Left lobe of liver (tissue), 2 donors: ENCODE measurements at regions not wholly inside any gene's neighbourhood (a gene's known extent, or its start where the extent isn't known, plus 50 kb on each side); places are given as distances from the start of the nearest gene placed in this dataset.
"Not testable (repeated sequence)": the region's sequence is repeated elsewhere in the genome, so short reads cannot be mapped to it uniquely, and the experiment has no call there.

Source experiments
- ATAC-seq: fragments of 200-7000 bp; cut with Tn5 transposase; one replicate; pipeline ENCODE4 v1.9.1; 2020; ENCODE audit warnings: mild to moderate bottlenecking, moderate library complexity
- DNase-seq: peaks from one replicate; pipeline ENCODE4 v3.0.0-alpha.2; 2020; ENCODE audit warnings: low spot score
- donor health status: DM: no; HTN: no; CAD: no; lungs with moderate emphysema.
- donor health status: DM: no; HTN: yes; CAD: no.

DNA sequence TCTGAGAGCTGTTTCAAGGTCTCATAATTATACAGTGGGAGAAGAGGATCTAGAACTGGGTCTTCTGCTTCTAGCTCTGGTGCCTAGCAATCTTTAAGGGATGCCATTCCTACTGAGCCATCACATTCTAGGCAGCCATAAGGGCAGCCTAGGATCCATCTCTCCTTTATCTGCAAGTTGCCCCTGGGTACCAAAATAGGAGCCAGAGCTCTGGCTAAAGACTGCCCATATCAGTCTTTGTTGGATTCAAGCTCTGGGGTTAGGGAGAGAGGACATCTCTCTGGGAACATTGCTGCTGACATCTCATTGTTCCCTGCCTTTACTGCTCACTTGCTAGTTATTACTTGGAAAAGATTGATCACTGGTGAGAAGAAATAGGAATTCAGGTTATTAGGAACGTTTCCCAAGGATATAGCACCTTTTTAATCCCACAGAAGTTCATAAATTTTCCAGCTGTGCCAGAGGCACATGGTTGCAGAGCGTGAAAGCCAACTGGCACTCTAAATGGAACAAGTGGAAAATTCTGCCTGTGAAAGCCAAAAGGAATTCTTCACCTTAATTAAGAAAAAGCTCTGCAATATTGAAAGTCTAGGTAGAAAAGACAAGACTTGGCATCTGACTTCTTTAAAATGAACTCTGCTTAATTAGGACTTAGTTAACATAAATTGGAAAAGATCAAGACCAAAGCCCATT, 102.2 kb downstream of the CDC42EP3 start:
- ATAC-seq, result no peak
- DNase-seq, result no peak

- ATAC-seq, result no peak
- no peak for DNase-seq
Measured at GRCh38 chr2:37569986-37570679, 101.3 kb downstream of the CDC42EP3 start.

- DNase-seq (no peak), ATAC-seq (no peak)
Measured at GRCh38 chr2:37570773-37571586, 100.5 kb downstream of the CDC42EP3 start.

DNA sequence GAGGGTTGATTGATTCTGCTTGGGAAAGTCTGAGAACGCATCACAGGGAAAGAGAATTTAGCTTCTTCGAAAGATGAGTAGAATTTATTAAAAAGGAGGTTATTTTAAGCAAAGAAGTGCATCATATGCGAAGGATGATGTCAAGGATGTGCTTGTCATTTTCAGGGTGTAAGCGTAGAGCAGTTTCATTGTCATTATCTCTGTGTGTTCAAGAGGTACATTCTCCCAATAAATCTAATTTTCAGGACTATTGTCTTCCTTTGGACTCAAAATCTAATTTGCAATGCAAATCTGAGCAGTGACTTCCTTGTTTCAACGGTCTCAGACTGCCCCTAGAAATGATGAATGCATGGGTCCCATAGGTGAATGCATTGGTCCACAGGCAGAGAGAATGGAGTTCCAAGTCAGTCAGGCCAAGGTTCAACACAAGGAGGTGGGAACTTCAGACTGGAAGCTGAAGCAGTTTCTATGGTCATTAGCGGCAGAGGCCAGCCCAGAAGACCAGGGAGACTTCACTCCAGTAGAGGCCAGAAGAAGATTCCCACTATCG, 99.8 kb downstream of the CDC42EP3 start:
- no peak for ATAC-seq
- no peak for DNase-seq

- DNase-seq (no peak), ATAC-seq (no peak)
Measured at GRCh38 chr2:37573451-37574388, 97.7 kb downstream of the CDC42EP3 start.

DNA sequence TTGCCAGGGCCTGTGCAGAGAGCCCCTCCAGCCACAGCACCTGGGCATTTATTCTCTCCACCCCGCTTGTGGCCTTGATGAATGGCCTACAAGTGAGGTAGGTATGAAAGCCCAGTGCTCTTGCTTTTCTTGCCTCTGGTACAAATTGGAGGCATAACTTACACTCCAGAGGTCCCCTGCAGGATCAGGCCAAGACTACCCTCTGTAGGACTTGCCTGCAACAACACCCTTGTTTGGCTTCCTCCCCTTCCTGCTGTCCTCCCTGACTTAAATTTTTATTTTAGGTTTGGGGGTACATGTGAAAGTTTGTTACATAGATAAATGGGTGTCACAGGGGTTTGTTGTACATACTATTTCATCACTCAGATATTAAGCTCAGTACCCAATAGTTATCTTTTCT, 95.7 kb downstream of the CDC42EP3 start:
- DNase-seq, result no peak

GRCh38 chr2:37576194-37576593, 95.2 kb downstream of the CDC42EP3 start:
- not testable (repeated sequence) for DNase-seq, ATAC-seq

More for the DNA sequence above, 95.7 kb downstream of the CDC42EP3 start:
- ATAC-seq, result no peak

DNA sequence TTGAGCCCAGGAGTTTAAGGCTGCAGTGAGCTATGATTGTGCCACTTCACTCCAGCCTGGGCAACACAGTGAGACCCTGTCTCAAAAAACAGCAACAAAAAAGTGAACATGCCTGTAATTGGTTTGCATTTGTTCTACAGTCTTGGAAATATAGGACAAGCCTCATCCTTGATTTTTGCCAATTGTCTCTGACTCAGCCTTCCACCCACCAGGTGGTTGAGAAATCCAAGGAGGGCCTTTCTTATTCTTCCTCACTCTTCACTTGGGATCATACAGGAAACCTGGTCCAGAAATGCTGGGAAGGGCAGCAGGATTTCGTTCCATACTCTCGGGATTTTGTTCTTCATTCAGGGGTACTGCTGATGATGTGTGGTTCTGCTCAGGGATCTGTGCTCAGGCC, 94.6 kb downstream of the CDC42EP3 start:
- DNase-seq, result no peak
- no peak for ATAC-seq

DNA sequence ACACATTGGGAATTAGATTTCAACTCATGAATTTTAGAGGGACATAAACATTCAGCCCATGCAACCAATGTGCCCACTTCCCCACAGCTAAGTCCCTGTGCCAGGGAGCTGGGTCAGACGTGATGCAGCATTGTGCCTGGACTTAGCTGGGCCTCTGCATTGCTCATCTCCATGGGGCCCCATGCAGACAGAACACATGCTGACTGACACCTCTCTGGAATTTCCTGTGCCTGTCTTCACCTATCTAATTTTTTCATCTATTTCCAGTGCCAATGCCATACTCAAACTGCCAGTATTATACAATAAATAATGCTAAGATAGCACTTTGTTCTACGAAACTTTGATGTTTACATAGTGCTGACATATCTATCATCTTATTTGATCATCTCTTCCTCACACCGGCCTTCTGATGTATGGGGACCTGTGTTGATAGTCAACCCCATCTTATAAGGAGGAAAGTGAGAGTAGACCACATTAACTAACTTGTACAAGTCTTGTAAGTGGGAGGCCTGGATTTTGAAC, 92.2 kb downstream of the CDC42EP3 start:
- ATAC-seq, result no peak
- DNase-seq, result no peak

- DNase-seq, ATAC-seq: not testable (repeated sequence)
Measured at GRCh38 chr2:37579949-37580348, 91.5 kb downstream of the CDC42EP3 start.

- no peak for ATAC-seq
Measured at GRCh38 chr2:37581433-37581832, 90.0 kb downstream of the CDC42EP3 start.

GRCh38 chr2:37582481-37583220, 88.8 kb downstream of the CDC42EP3 start:
- ATAC-seq, result no peak

More at GRCh38 chr2:37581433-37581832, 90.0 kb downstream of the CDC42EP3 start:
- DNase-seq, result no peak

DNA sequence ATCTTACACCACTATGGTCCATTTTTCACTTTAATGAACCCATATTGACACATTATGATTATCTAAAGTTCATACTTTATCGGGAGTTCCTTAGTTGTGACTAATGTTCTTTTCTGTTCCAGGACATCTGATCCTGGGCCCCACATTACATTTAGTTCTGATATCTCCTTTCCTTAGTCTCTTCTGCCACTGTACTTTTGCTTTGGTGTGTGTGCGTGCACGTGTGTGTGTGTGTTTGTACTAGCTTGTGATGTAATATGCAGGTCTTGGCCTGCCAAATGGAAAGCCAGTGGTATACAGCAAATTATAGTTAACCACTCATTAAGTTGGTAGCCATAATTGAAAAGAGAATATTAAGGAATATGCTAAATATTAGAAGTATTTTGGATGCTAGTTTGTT, 88.0 kb downstream of the CDC42EP3 start:
- DNase-seq (no peak), ATAC-seq (peak; percentile 38)

More at GRCh38 chr2:37582481-37583220, 88.8 kb downstream of the CDC42EP3 start:
- no peak for DNase-seq

- DNase-seq (no peak), ATAC-seq (no peak)
Measured at GRCh38 chr2:37583867-37584266, 87.6 kb downstream of the CDC42EP3 start.

GRCh38 chr2:37585295-37585908, 86.0 kb downstream of the CDC42EP3 start:
- peak; percentile 23 for ATAC-seq
- no peak for DNase-seq

DNA sequence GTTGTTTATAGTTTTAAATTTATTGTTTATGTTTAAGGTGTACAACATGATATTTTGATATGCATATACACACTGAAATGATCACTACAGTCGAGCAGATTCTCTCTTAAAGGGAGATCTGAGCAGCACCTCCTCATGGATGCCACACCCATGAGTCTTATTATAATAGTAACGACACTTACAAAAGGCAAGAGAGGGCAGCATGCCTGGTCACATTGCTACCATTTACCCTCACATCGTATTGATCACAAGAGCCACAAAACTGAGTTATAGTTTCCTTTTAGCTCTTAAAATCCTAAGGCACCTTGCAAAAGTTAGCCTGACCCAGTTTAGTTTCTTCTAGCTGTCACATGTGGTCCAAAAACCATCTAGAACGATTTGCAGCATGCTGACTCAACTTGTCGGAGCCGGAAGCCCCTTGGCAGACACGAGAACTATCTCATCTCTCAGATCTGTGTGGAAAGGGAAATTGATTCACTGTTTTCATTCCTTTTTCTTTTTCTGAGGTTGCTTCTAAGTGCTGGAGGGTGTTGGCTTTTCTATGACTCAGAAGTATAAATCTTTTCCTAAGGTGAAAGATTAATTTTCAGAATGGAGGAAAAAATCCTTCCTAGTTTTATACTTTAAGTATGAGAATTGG, 85.3 kb downstream of the CDC42EP3 start:
- ATAC-seq (peak; percentile 31), DNase-seq (no peak)

GRCh38 chr2:37586663-37587317, 84.7 kb downstream of the CDC42EP3 start:
- ATAC-seq (no peak), DNase-seq (no peak)

- no peak for ATAC-seq
- no peak for DNase-seq
Measured at GRCh38 chr2:37587817-37588216, 83.6 kb downstream of the CDC42EP3 start.
